GM12874 (cell line): ENCODE measurements at regions not wholly inside any gene's neighbourhood (a gene's known extent, or its start where the extent isn't known, plus 50 kb on each side); places are given as distances from the start of the nearest gene placed in this dataset.

Source experiments
- CTCF ChIP-seq: IDR thresholded peaks from 2 replicates; pipeline ENCODE4 v1.5.1; 2011; ENCODE audit warnings: low read depth, mild to moderate bottlenecking, control low read depth, low read length, moderate library complexity; ENCODE audit not compliant: insufficient read depth

GRCh38 chr5:88322785-88323184 lies 54.1 kb upstream of the TMEM161B start:
- no peak for TF ChIP-seq CTCF
